Activated T-cell treated with anti-CD3 and anti-CD28 coated beads, Interleukin-2, amount 50 U/mL, for 72 hours (primary cell): ENCODE measurements at regions not wholly inside any gene's neighbourhood (a gene's known extent, or its start where the extent isn't known, plus 50 kb on each side); places are given as distances from the start of the nearest gene placed in this dataset.

Source experiments
- ATAC-seq, 2 donors: fragments of 150-1000 bp; cut with Tn5 transposase; replicated peaks in 1 of 2; 2 replicates each; pipeline ENCODE4 v1.10.0; 2021; ENCODE audit warnings: moderate library complexity in 2 of 2, mild to moderate bottlenecking in 1 of 2
- DNase-seq, 2 donors: peaks; one replicate each; pipeline ENCODE4 v3.0.0; 2021 to 2022; ENCODE audit warnings: mixed read lengths in 1 of 2
- H3K27ac Mint-ChIP-seq: one replicate; pipeline ENCODE4 v1.8.0; 2022; ENCODE audit warnings: mild to moderate bottlenecking, moderate library complexity, mixed read lengths
- H3K27me3 Mint-ChIP-seq: one replicate; pipeline ENCODE4 v1.8.0; 2022; ENCODE audit warnings: low read depth, mixed read lengths
- H3K36me3 Mint-ChIP-seq, 2 donors: one replicate each; pipeline ENCODE4 v1.8.0; 2022; ENCODE audit warnings: mixed read lengths in 2 of 2, mild to moderate bottlenecking in 1 of 2; ENCODE audit not compliant: insufficient read depth in 2 of 2
- H3K4me1 Mint-ChIP-seq: one replicate; pipeline ENCODE4 v1.8.0; 2022; ENCODE audit warnings: low read depth, mixed read lengths
- H3K4me3 Mint-ChIP-seq, 2 donors: one replicate each; pipeline ENCODE4 v1.8.0; 2022; ENCODE audit warnings: mild to moderate bottlenecking in 2 of 2, mixed read lengths in 2 of 2, moderate library complexity in 2 of 2
- H3K9me3 Mint-ChIP-seq, 2 donors: one replicate each; pipeline ENCODE4 v1.8.0; 2022; ENCODE audit warnings: mixed read lengths in 2 of 2

DNA sequence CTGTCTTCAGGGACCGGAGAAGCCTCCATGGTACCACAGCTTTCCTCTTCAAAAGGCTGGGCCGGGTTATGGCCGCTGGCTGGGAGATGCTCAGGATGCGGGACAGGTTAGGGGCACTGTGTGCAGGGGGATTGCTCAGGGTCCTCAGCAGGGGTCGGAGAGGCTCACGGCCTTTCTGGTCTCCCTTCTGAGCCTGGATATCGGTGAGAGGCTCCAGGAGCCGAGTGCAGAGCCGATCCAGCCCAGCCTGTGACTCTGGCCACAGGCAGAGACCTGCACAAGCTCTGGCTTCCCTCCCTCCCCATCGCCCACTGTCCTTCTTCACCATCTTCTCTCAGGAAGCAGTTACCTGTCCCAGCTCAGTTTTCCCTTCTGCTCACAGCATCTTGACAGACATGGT is 306.0 kb downstream of the ZNF536 start:
- H3K4me3 Mint-ChIP-seq, result no peak overlapping the region
- no peaks in the 10 kb centered on the region for H3K4me1 Mint-ChIP-seq
- peaks cover 5% of the 10 kb centered on the region for H3K27me3 Mint-ChIP-seq
- DNase-seq (no peak), ATAC-seq (no peak)
- H3K36me3 Mint-ChIP-seq, result no peaks in the 10 kb centered on the region
- H3K9me3 Mint-ChIP-seq, result no peaks in the 10 kb centered on the region
- no peak overlapping the region for H3K27ac Mint-ChIP-seq

DNA sequence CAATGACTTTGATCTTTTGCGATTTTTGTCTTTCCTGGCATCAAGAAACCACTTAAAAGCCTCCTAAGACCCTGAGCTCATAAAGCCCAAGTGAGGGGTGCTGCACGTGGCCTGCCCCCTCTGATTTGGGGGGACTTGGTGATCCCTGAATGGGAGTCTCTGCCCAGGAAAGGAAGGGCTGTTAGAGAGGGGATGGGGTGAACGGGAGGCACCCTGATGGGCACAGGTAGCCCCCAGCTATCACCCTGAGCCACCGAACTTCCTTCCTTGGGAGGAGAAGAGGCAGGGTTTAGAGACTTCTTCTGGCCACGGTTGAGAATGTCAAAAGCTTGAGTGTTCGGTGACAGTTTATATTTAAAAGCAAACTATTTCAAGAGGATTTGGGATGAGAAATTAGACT is 305.5 kb downstream of the ZNF536 start:
- Mint-ChIP-seq H3K9me3 (no peaks in the 10 kb centered on the region), H3K27ac (no peak overlapping the region), H3K4me1 (no peaks in the 10 kb centered on the region), H3K36me3 (no peaks in the 10 kb centered on the region), H3K4me3 (no peak overlapping the region), H3K27me3 (peaks cover 5% of the 10 kb centered on the region)
- no peak for DNase-seq
- no peak for ATAC-seq

DNA sequence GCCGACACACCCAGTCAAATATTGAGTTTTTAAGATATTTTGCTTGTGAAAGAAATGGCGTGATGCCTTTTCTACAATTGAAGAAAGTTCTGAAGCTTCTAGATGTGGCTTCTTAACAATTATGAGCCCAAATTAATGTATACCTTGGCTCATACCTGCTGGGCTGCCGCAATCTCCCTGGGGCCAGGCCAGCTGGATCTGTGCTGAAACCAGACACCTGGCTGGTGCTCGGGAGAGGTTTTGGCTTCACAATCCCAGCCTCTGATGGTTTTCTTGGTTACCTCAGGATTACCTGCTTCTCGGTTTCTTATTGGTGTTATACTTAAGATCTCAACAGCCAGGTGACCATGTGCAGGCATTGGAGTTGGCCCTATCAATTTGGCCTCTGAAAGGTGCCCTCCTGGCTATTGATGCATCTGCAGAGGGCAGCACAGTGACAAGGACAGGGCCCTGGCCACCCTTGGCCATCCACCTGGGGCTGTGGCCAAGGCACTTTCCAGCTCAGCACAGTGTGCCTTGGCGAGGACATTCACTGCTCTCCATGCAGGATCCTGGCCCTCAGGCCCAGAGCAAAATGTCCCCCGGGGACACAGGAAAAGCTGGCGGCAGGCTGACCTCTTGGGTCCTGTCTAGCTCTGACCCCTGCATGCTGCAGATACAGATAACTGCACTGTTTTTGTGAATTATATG is 305.0 kb downstream of the ZNF536 start:
- Mint-ChIP-seq H3K27me3 (peaks cover 5% of the 10 kb centered on the region), H3K4me1 (no peaks in the 10 kb centered on the region), H3K36me3 (no peaks in the 10 kb centered on the region), H3K27ac (no peak overlapping the region), H3K9me3 (no peaks in the 10 kb centered on the region), H3K4me3 (no peak overlapping the region)
- DNase-seq (no peak), ATAC-seq (no peak)

DNA sequence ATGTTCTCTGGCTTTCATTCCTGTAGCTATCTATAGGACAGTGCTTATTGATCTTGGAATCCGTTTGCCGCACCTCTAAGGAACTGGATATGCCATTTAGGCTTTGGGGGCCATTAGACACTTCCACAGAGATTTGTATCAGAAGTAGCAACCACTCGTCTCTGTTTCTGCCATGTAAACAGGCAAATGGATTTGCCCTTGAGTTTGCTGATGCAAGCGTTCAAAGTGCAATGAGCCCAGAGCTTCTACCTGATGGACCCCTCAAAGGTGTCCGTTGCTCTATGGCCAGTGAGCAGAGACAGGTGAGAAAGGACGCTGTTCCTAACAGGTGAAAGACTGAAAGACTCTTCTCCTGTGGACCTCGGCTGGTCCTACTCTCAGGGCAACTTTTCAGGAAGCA is 302.9 kb downstream of the ZNF536 start:
- no peak for DNase-seq
- Mint-ChIP-seq H3K27ac (no peak overlapping the region), H3K9me3 (no peaks in the 10 kb centered on the region), H3K27me3 (peaks cover 5% of the 10 kb centered on the region), H3K4me1 (no peaks in the 10 kb centered on the region), H3K36me3 (no peaks in the 10 kb centered on the region), H3K4me3 (no peak overlapping the region)
- ATAC-seq, result no peak

DNA sequence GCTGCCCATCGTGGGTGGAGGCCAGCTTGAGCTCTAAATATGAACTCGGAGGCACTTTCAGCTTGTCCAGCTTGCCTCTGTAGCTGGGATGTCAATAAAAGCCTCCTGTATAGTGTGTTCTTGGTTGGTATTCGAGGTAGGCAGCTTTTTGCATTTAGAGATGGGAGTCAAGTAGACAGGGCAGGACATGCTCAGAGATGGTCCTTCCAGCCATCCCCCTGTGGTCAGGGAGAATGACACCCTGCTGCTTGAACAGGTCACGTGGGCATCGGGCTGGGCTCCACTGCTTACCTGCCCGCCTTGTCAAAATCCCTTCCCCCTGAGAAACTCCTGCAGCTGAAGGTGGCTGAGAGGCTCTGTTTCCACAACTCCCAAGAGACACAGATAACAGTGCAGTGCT is 302.5 kb downstream of the ZNF536 start:
- Mint-ChIP-seq H3K9me3 (no peaks in the 10 kb centered on the region), H3K27ac (no peak overlapping the region), H3K27me3 (peaks cover 5% of the 10 kb centered on the region), H3K36me3 (no peaks in the 10 kb centered on the region), H3K4me3 (no peak overlapping the region), H3K4me1 (no peaks in the 10 kb centered on the region)
- no peak for ATAC-seq
- DNase-seq, result no peak

DNA sequence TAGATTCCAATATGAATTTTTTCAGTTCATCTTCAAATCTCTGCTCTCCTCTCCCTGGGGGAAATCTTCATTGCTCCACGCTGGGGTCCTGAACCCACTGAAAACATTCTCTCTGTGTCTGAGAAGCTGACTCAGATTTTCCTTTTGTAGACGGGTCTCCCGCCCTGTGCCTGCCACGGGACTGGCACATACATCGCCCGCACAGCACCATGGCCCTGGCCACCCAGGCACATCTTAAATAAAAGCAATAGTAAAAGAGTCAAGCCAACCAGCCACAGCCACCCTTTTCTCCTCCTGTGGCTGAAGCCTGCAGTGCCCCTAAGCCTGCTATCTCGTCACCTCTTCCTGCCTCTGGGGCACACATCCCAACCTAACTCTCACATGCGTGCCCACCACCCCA is 301.2 kb downstream of the ZNF536 start:
- H3K27me3 Mint-ChIP-seq, result peaks cover 5% of the 10 kb centered on the region
- no peak for ATAC-seq
- no peak overlapping the region for H3K27ac Mint-ChIP-seq
- DNase-seq, result no peak
- no peaks in the 10 kb centered on the region for H3K4me1 Mint-ChIP-seq
- H3K36me3 Mint-ChIP-seq, result no peaks in the 10 kb centered on the region
- no peaks in the 10 kb centered on the region for H3K9me3 Mint-ChIP-seq
- H3K4me3 Mint-ChIP-seq, result no peak overlapping the region

DNA sequence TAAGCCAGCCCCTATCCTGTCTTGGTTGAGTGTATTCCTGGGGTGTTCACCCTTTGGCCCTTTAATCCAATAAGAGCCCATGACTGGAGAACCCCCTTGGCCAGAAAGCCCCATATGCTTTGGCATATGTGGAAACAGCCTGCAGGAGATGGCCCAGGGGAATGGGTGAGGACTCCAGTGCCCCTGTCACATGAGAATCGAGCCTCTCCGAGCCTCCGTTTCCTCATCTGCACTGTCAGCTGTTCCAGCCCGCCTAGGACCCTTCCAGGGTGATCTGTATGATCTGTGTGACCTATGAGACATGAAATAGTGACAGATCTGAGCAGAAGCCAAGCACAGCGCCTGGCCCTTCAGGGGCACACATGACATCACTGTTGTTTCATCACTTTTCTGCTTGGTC is 300.7 kb downstream of the ZNF536 start:
- Mint-ChIP-seq H3K4me1 (no peaks in the 10 kb centered on the region), H3K9me3 (no peaks in the 10 kb centered on the region), H3K27me3 (peaks cover 5% of the 10 kb centered on the region), H3K36me3 (no peaks in the 10 kb centered on the region), H3K27ac (no peak overlapping the region), H3K4me3 (no peak overlapping the region)
- DNase-seq (no peak), ATAC-seq (no peak)

DNA sequence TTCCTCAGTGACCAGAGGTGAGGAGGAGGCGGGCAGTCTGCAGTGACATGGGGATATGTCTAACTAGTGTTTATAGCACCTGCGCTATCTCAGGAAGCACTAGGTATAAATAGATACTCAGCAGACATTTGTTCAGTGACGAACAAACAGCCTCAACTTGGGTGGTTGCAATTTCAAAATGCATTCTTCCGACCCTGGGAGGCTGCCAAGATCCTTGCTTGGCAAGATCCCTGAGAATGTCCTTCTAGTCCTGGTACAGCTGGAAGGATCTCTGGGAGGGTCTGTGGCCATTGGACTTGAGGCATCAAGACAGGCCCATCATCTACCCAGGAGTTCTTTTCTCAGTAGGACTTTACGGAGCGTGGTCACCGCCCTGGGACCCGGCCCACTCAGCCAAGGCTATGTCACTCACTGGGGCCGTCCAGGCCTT is 299.5 kb downstream of the ZNF536 start:
- no peak for ATAC-seq
- no peaks in the 10 kb centered on the region for H3K9me3 Mint-ChIP-seq
- H3K27me3 Mint-ChIP-seq, result no peaks in the 10 kb centered on the region
- H3K36me3 Mint-ChIP-seq, result no peaks in the 10 kb centered on the region
- H3K4me1 Mint-ChIP-seq, result no peaks in the 10 kb centered on the region
- H3K27ac Mint-ChIP-seq, result no peak overlapping the region
- H3K4me3 Mint-ChIP-seq, result no peak overlapping the region
- DNase-seq, result no peak

DNA sequence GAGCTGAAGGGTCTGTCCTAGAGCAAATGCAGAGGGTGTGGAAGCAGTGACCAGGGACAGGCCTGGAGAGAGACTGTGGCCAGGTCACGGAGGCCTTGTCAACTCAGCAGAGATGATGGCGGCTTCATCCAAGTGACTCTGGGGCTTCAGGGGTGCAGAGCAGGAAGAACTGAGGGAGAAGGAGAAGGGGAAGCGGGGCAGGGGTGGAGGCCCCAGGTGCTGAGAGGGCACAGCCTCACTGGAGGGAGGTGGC is 299.1 kb downstream of the ZNF536 start:
- no peaks in the 10 kb centered on the region for H3K27me3 Mint-ChIP-seq
- no peaks in the 10 kb centered on the region for H3K36me3 Mint-ChIP-seq
- DNase-seq (no peak), ATAC-seq (no peak)
- no peaks in the 10 kb centered on the region for H3K4me1 Mint-ChIP-seq
- no peak overlapping the region for H3K27ac Mint-ChIP-seq
- H3K9me3 Mint-ChIP-seq, result no peaks in the 10 kb centered on the region
- H3K4me3 Mint-ChIP-seq, result no peak overlapping the region

DNA sequence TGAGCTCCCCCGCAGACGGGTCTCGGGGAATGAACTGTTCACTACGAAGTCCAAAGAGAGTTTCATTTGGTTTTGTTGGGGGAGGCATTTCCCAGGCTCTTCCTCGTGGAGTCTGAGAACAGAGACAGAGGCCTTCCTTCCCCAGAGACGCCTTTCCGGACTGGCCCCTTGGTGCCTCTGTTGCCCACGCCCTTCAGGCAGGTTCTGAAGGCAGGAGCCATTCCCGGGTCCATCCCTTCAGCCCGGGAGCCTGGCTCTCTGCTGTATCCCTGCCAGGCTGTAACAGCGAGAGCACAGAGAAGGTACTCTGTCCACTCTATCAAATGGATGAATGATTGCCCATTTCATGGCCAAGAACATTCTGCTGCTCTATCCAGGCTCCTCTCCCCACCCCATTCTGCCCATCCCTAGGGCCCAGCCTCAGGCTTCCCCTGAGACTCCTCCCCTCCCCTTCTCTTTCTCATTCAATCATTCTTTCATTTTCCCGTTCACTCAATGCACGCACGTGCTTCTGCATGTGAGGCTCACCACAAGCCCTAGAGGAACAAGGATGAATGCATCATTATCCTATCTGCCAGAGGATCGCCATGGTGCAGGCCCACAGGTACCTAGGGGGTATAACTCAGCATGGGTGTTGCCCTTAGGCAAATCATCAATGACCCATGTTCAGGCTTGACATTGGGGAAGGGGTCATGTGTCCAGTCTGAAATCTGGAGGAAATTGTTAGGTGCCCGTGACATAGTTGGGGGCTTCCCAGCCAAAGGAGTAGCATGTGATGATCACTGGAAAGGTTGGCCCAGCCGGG is 298.6 kb downstream of the ZNF536 start:
- no peak for ATAC-seq
- no peaks in the 10 kb centered on the region for H3K27me3 Mint-ChIP-seq
- H3K9me3 Mint-ChIP-seq, result no peaks in the 10 kb centered on the region
- no peak for DNase-seq
- H3K4me1 Mint-ChIP-seq, result no peaks in the 10 kb centered on the region
- H3K27ac Mint-ChIP-seq, result no peak overlapping the region
- H3K4me3 Mint-ChIP-seq, result peak overlapping the region in 1 of 2 donors; percentile 9
- no peaks in the 10 kb centered on the region for H3K36me3 Mint-ChIP-seq

DNA sequence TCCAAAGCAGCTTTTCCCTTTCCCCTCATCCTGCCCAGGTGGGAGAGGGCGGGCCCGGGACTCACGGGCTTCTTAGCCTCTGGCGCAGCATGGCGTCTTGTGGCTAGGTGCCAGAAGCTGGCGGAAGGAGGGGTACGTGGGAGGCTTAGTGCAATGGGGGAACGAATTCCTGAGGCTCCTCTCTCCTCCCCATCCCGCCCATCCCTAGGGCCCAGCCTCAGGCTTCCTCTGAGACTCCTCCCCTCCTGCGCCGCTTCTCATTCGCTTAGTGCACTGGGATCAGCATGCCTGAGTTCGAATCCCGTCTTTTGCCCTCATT is 297.8 kb downstream of the ZNF536 start:
- Mint-ChIP-seq H3K27me3 (no peaks in the 10 kb centered on the region), H3K4me3 (no peak overlapping the region), H3K36me3 (no peaks in the 10 kb centered on the region), H3K4me1 (no peaks in the 10 kb centered on the region), H3K9me3 (no peaks in the 10 kb centered on the region), H3K27ac (no peak overlapping the region)
- no peak for ATAC-seq
- no peak for DNase-seq

DNA sequence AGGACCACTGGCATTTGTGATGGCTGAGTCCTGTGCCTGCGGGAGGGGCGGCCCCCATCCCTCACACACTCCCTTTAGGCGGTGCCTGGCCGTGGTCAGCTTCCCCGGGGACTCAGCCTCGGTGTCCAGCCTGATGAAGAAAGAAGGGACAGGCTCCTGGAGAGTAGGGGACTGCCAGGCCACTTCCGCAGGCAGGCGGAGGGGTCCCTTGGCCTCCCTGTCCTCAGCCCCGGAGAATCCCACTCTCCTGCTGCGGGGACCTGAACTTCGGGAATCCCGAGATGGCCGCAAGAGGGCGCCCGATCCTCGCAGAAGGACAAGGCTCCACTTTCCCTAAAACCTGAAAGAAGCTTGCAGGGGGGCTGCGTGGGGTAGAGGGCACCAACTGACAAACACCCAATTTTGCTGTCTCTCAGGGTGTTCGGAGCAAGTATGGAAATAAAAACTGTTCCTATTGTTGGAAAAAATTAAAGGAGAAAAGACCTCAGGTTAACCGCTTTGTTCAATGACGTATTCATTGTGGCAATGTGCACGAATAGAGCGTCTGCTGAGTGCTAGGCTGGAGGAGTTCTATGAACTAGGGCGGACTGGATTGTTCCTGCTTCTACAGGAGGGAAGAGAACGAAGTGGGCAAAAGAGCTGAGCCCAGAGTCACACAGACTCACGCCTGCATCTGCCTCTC is 297.3 kb downstream of the ZNF536 start:
- no peak overlapping the region for H3K27ac Mint-ChIP-seq
- H3K27me3 Mint-ChIP-seq, result no peaks in the 10 kb centered on the region
- no peak overlapping the region for H3K4me3 Mint-ChIP-seq
- H3K4me1 Mint-ChIP-seq, result no peaks in the 10 kb centered on the region
- H3K9me3 Mint-ChIP-seq, result no peaks in the 10 kb centered on the region
- H3K36me3 Mint-ChIP-seq, result no peaks in the 10 kb centered on the region
- DNase-seq, result peak; percentile 51 to 54
- ATAC-seq, result no peak

DNA sequence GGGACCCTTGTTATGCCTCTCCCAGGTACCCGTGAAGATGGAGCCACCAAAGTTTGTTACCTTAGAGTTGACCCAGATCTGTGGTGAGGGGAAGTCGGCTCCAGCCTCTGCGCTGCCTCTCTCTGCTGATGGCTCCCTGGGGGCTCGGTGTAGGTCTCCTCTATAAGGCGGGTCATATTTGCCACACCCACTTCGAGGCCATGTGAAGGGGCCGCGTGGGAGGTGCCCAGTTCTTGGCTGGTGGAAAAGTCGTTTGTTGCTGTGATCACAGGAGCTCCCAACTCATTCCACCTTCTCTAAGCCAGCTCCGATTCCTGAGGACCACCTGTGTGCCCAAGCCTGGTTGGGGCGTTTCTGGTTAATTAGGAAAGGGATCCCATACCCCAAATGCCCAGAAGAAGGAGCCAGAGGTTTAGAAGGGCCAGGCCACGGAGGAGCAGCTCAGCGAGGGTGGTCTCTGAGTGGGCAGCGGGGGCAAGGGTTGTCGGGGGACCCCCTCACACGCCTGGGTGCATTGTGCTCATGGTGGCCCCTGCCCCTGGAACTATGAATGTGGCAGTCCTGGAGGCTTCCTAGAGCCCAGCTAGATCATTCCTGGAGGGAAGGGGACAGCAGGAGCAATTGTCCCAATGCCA is 296.5 kb downstream of the ZNF536 start:
- Mint-ChIP-seq H3K9me3 (no peaks in the 10 kb centered on the region), H3K4me1 (no peaks in the 10 kb centered on the region), H3K27ac (no peak overlapping the region), H3K27me3 (peaks cover 8% of the 10 kb centered on the region), H3K36me3 (no peaks in the 10 kb centered on the region), H3K4me3 (no peak overlapping the region)
- no peak for DNase-seq
- ATAC-seq, result no peak
